Vagina (tissue), 2 donors: ENCODE measurements at regions not wholly inside any gene's neighbourhood (a gene's known extent, or its start where the extent isn't known, plus 50 kb on each side); places are given as distances from the start of the nearest gene placed in this dataset.

Source experiments
- DNase-seq, 2 donors: peaks; one replicate each; pipeline ENCODE4 v3.0.0-alpha.2; 2017; ENCODE audit errors: extremely low spot score in 2 of 2
- H3K27ac ChIP-seq: fragments of 200-600 bp; sonication (generic); one replicate; pipeline ENCODE4 v1.5.1; 2019
- H3K27me3 ChIP-seq: fragments of 200-600 bp; sonication (generic); one replicate; pipeline ENCODE4 v1.5.1; 2019
- H3K36me3 ChIP-seq, 2 donors: fragments of 200-600 bp; sonication (generic); one replicate each; pipeline ENCODE4 v1.5.1; 2017 to 2019
- H3K4me1 ChIP-seq: fragments of 200-600 bp; sonication (generic); one replicate; pipeline ENCODE4 v1.5.1; 2019
- H3K4me3 ChIP-seq, 2 donors: fragments of 200-600 bp; sonication (generic); 1 replicate in 1 of 2; 2 replicates in 1 of 2; pipeline ENCODE4 v1.5.1; 2016 to 2019
- H3K9me3 ChIP-seq: fragments of 200-600 bp; sonication (generic); one replicate; pipeline ENCODE4 v1.5.1; 2019
- POLR2A ChIP-seq, 2 donors: fragments of 450-650 bp; IDR thresholded peaks; one replicate each; pipeline ENCODE4 v1.6.1; 2017; ENCODE audit warnings: antibody characterized with exemption in 2 of 2, mild to moderate bottlenecking in 2 of 2, moderate library complexity in 2 of 2
- POLR2AphosphoS5 ChIP-seq, 2 donors: sonication (generic); formaldehyde crosslinking; IDR thresholded peaks; one replicate each; pipeline ENCODE4 v1.9.0; 2017; ENCODE audit warnings: antibody characterized with exemption in 2 of 2, mild to moderate bottlenecking in 2 of 2, low read depth in 1 of 2; ENCODE audit not compliant: insufficient read depth in 1 of 2
- intact Hi-C: fragments of 100-400 bp; cut with DNase I; formaldehyde crosslinking; loops from one replicate; pipeline ENCODE4 v1.15.1; 2023
- TF ChIP-seq, protein P1 (sequence below), 3 experiments: fragments of 450-650 bp in 2 of 3; fragments of 200-600 bp in 1 of 3; sonication (generic) in 1 of 3; IDR thresholded peaks; one replicate each; pipeline ENCODE4 v1.5.1; 2017 to 2019; ENCODE audit warnings: antibody characterized with exemption in 3 of 3, mild to moderate bottlenecking in 2 of 3, moderate library complexity in 2 of 3

DNA sequence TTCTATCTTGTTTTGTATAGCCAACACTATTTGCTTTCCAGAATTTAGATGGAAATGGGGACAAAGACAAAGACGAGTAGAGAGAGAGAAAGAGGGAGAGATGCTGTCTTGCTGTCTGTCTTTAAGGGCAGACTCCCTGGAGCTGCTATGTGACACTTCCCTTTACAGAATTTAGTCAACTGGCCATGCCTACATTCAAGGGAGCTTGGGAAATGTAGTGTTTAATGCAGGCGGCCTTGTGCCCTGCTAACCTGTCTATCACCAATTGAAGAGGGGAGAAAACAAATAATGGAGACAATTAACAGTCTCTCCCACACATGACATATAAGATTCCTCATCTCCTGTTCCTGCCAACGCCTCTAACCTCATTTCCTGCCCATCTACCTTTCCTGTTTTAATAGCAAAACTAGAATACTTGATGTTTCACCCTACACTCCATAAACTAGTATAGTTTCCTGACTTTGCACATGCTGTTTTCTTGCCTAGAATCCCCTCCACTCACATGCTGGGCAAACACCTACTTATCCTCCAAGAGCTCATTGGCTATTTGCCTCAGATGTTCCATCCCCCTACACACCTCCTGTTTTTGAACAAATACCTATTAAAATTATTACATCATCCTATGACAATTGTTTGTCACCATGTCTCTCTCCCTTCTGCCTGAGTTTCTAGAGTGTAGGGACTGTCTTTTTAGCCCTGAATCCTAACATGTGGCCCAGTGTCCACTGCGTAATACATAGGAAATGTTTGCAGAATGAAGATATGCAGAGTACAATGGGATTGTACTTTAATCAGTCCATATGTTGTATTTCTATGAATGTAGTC, 117.2 kb downstream of the SLC25A24 start:
- DNase-seq, result no peak
- no peak overlapping the region for H3K4me3 ChIP-seq
- H3K27ac ChIP-seq, result no peak overlapping the region
- no peaks in the 10 kb centered on the region for H3K4me1 ChIP-seq
- H3K9me3 ChIP-seq, result no peaks in the 10 kb centered on the region
- no peaks in the 10 kb centered on the region for H3K27me3 ChIP-seq
- H3K36me3 ChIP-seq, result no peaks in the 10 kb centered on the region
- TF ChIP-seq, protein P1, sequence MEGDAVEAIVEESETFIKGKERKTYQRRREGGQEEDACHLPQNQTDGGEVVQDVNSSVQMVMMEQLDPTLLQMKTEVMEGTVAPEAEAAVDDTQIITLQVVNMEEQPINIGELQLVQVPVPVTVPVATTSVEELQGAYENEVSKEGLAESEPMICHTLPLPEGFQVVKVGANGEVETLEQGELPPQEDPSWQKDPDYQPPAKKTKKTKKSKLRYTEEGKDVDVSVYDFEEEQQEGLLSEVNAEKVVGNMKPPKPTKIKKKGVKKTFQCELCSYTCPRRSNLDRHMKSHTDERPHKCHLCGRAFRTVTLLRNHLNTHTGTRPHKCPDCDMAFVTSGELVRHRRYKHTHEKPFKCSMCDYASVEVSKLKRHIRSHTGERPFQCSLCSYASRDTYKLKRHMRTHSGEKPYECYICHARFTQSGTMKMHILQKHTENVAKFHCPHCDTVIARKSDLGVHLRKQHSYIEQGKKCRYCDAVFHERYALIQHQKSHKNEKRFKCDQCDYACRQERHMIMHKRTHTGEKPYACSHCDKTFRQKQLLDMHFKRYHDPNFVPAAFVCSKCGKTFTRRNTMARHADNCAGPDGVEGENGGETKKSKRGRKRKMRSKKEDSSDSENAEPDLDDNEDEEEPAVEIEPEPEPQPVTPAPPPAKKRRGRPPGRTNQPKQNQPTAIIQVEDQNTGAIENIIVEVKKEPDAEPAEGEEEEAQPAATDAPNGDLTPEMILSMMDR (IDR thresholded peaks at IDR 0.05), result no peak
- TF ChIP-seq POLR2A (IDR thresholded peaks at IDR 0.05), result no peak
- no peak for TF ChIP-seq POLR2AphosphoS5 (IDR thresholded peaks at IDR 0.05; ENCODE audit: insufficient read depth in 1 of 2, low read depth in 1 of 2)
- intact Hi-C loops, result no loop called here

DNA sequence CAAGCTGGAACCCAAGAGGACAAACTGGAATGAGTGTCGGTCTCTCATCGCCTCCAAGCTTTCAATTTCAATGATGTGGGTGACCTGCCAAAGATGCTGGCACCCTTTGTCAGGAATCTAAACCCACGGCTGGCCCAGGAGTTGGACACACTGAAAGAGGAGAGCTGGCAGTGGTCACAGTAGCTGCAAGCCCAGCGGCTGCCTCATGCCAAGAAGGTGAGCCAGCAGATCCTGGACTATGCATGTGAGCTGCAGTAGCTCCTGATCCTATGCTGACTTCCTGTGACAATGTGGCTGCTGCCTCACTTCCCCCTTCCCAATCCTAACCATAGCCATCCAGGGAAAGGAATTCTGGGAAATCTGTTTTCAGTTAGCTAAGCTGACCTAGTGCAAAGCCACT, 117.0 kb upstream of the VAV3 start:
- intact Hi-C loops, result no loop called here
- DNase-seq, result no peak
- Histone ChIP-seq H3K9me3 (no peaks in the 10 kb centered on the region), H3K36me3 (no peaks in the 10 kb centered on the region), H3K27ac (no peak overlapping the region), H3K4me3 (no peak overlapping the region), H3K27me3 (no peaks in the 10 kb centered on the region), H3K4me1 (no peaks in the 10 kb centered on the region)
- TF ChIP-seq, protein P1 (IDR thresholded peaks at IDR 0.05), result no peak
- TF ChIP-seq POLR2A (IDR thresholded peaks at IDR 0.05) (no peak), POLR2AphosphoS5 (IDR thresholded peaks at IDR 0.05; ENCODE audit: insufficient read depth in 1 of 2, low read depth in 1 of 2) (no peak)

- Histone ChIP-seq H3K4me3 (no peak overlapping the region), H3K36me3 (no peaks in the 10 kb centered on the region), H3K9me3 (no peaks in the 10 kb centered on the region), H3K27ac (no peak overlapping the region), H3K4me1 (no peaks in the 10 kb centered on the region), H3K27me3 (no peaks in the 10 kb centered on the region)
- DNase-seq, result no peak
- TF ChIP-seq, protein P1 (IDR thresholded peaks at IDR 0.05), result no peak
- TF ChIP-seq POLR2A (IDR thresholded peaks at IDR 0.05) (no peak), POLR2AphosphoS5 (IDR thresholded peaks at IDR 0.05; ENCODE audit: insufficient read depth in 1 of 2, low read depth in 1 of 2) (no peak)
- intact Hi-C loops, result no loop called here
Observed at GRCh38 chr1:108080448-108080847, 115.5 kb upstream of the VAV3 start.

DNA sequence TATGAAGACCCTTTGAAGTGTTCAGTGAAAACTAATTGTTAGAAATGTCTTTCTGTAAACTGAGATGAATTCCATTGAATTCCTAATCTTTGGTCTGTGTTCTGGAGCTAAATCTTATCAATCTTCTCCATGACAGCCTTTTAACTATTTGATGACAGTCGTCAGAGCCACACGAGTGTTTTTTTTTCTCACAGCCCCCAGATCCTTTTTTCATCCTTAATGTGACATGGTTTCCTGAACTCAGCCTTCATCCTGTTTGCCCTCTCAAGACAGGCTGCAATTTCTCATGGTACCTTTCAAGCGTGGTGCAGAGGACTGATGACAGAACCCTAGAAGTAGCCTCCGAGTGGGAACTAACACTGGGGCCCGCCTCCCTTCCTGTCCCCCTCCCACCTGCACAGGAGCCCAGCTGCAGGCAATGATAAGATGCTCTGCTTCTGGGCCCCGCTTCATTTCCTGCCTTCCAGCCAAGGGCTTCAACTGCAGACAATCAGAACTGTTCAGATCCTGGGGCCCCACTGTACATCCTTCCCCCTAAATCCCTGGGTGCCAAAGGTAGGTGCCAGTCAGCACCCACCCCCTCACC, 114.6 kb upstream of the VAV3 start:
- H3K36me3 ChIP-seq, result no peaks in the 10 kb centered on the region
- H3K27ac ChIP-seq, result no peak overlapping the region
- H3K4me3 ChIP-seq, result no peak overlapping the region
- H3K9me3 ChIP-seq, result no peaks in the 10 kb centered on the region
- no peak for DNase-seq
- intact Hi-C loops, result no loop called here
- H3K4me1 ChIP-seq, result no peaks in the 10 kb centered on the region
- H3K27me3 ChIP-seq, result no peaks in the 10 kb centered on the region
- no peak for TF ChIP-seq POLR2AphosphoS5 (IDR thresholded peaks at IDR 0.05; ENCODE audit: insufficient read depth in 1 of 2, low read depth in 1 of 2)
- no peak for TF ChIP-seq POLR2A (IDR thresholded peaks at IDR 0.05)
- TF ChIP-seq, protein P1 (IDR thresholded peaks at IDR 0.05), result no peak

GRCh38 chr1:108077991-108078390, 113.0 kb upstream of the VAV3 start:
- DNase-seq, result no peak
- H3K4me3 ChIP-seq, result no peak overlapping the region
- H3K4me1 ChIP-seq, result no peaks in the 10 kb centered on the region
- TF ChIP-seq, protein P1 (IDR thresholded peaks at IDR 0.05), result no peak
- no peak for TF ChIP-seq POLR2A (IDR thresholded peaks at IDR 0.05)
- TF ChIP-seq POLR2AphosphoS5 (IDR thresholded peaks at IDR 0.05; ENCODE audit: insufficient read depth in 1 of 2, low read depth in 1 of 2), result no peak
- H3K9me3 ChIP-seq, result no peaks in the 10 kb centered on the region
- intact Hi-C loops, result no loop called here
- no peaks in the 10 kb centered on the region for H3K36me3 ChIP-seq
- no peak overlapping the region for H3K27ac ChIP-seq
- H3K27me3 ChIP-seq, result no peaks in the 10 kb centered on the region
